A673 (cell line): ENCODE measurements at regions not wholly inside any gene's neighbourhood (a gene's known extent, or its start where the extent isn't known, plus 50 kb on each side); places are given as distances from the start of the nearest gene placed in this dataset.

Source experiments
- BruUV-seq: library from RNA; stranded (reverse); fragments of 400-500 nt; replicated peaks from 2 replicates; lab custom pipeline; 2021; lab: Mats Ljungman, UMichigan
- CTCF ChIA-PET: fragments of 300-600 bp; sonication (Branson Sonifier 250); formaldehyde crosslinking; loops from one replicate; lab custom pipeline; 2022; ENCODE audit warnings: antibody characterized with exemption; lab: Charles Lee
- POLR2A ChIA-PET: fragments of 300-600 bp; sonication (Branson Sonifier 250); formaldehyde crosslinking; loops from one replicate; lab custom pipeline; 2022; ENCODE audit warnings: antibody characterized with exemption; ENCODE audit not compliant: low non-redundant PET; lab: Charles Lee
- DNase-seq: peaks from one replicate; pipeline ENCODE4 v3.0.0-alpha.2; 2015; ENCODE audit warnings: low spot score
- H3K27ac ChIP-seq: fragments of 200-600 bp; sonication (generic); 2 replicates; pipeline ENCODE4 v1.5.1; 2016; ENCODE audit warnings: mixed run types, low read depth, mild to moderate bottlenecking, mixed read lengths, antibody characterized with exemption, low read length; ENCODE audit not compliant: poor library complexity, severe bottlenecking
- H3K27me3 ChIP-seq: fragments of 200-600 bp; sonication (generic); replicated peaks from 2 replicates; pipeline ENCODE4 v1.6.1; 2017; ENCODE audit warnings: mixed run types, low read depth, mild to moderate bottlenecking, mixed read lengths, antibody characterized with exemption, low read length; ENCODE audit not compliant: insufficient read depth, poor library complexity
- H3K36me3 ChIP-seq: fragments of 200-600 bp; sonication (generic); 2 replicates; pipeline ENCODE4 v1.6.1; 2016; ENCODE audit warnings: mixed run types, mild to moderate bottlenecking, mixed read lengths, antibody characterized with exemption, low read length; ENCODE audit not compliant: insufficient read depth, poor library complexity, severe bottlenecking
- H3K4me1 ChIP-seq: fragments of 200-600 bp; sonication (generic); 2 replicates; pipeline ENCODE4 v1.6.1; 2017; ENCODE audit warnings: mixed run types, mild to moderate bottlenecking, mixed read lengths, antibody characterized with exemption, low read length; ENCODE audit not compliant: insufficient read depth, poor library complexity, severe bottlenecking
- H3K4me3 ChIP-seq: fragments of 200-600 bp; sonication (generic); 2 replicates; pipeline ENCODE4 v1.5.1; 2016; ENCODE audit warnings: low read depth, mixed run types, mild to moderate bottlenecking, mixed read lengths, low read length; ENCODE audit not compliant: poor library complexity, severe bottlenecking
- H3K9me3 ChIP-seq: fragments of 200-600 bp; sonication (generic); 2 replicates; pipeline ENCODE4 v1.6.1; 2016; ENCODE audit warnings: mixed run types, low read depth, mild to moderate bottlenecking, mixed read lengths, antibody characterized with exemption, low read length; ENCODE audit not compliant: poor library complexity, severe bottlenecking
- EZH2 ChIP-seq: fragments of 200-600 bp; sonication (generic); IDR thresholded peaks from 2 replicates; pipeline ENCODE4 v1.6.1; 2017; ENCODE audit warnings: borderline replicate concordance, low read depth, mild to moderate bottlenecking, mixed read lengths, antibody characterized with exemption, low read length; ENCODE audit not compliant: poor library complexity, severe bottlenecking
- intact Hi-C: fragments of 100-400 bp; cut with micrococcal nuclease; formaldehyde crosslinking; loops from one replicate; pipeline ENCODE4 v1.10.0; 2022; ENCODE audit not compliant: unreplicated experiment
- TF ChIP-seq, protein P1 (sequence below): fragments of 300-800, 200-600 bp; sonication (generic); conservative IDR thresholded peaks from 2 replicates; pipeline ENCODE4 v1.5.1; 2017; ENCODE audit warnings: low read depth, mild to moderate bottlenecking, antibody characterized with exemption, low read length, moderate library complexity, mixed read lengths

DNA sequence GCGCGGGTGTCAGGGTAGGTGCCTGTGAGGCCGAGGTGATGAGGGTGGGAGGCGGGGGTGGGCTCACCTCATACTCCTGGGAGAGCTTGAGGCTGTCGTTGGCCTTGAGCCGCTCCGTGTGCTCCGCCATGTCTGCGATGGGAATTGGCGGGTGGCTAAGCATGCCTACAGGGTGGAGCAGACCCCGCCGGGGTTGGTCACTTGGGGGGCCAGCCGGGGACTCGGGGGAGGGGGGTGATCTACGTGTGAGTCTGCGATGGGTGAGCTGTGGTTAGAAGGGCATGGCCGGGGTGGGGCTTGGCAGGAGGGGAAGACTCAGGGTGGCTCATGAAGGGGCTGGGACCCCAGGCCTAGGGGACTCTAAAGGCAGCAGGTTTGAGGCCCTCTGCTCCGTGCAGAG lies 125.2 kb downstream of the PTPRS start:
- no peak for DNase-seq
- Histone ChIP-seq H3K27ac (no peak overlapping the region), H3K4me3 (no peak overlapping the region), H3K27me3 (no peaks in the 10 kb centered on the region), H3K4me1 (no peaks in the 10 kb centered on the region), H3K36me3 (peaks cover 95% of the 10 kb centered on the region), H3K9me3 (peaks cover 3% of the 10 kb centered on the region)
- ChIA-PET CTCF (no interaction called here), POLR2A (no interaction called here)
- BruUV-seq: no TSS peak
- TF ChIP-seq EZH2: no peak
- TF ChIP-seq, protein P1, sequence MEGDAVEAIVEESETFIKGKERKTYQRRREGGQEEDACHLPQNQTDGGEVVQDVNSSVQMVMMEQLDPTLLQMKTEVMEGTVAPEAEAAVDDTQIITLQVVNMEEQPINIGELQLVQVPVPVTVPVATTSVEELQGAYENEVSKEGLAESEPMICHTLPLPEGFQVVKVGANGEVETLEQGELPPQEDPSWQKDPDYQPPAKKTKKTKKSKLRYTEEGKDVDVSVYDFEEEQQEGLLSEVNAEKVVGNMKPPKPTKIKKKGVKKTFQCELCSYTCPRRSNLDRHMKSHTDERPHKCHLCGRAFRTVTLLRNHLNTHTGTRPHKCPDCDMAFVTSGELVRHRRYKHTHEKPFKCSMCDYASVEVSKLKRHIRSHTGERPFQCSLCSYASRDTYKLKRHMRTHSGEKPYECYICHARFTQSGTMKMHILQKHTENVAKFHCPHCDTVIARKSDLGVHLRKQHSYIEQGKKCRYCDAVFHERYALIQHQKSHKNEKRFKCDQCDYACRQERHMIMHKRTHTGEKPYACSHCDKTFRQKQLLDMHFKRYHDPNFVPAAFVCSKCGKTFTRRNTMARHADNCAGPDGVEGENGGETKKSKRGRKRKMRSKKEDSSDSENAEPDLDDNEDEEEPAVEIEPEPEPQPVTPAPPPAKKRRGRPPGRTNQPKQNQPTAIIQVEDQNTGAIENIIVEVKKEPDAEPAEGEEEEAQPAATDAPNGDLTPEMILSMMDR: no peak
- intact Hi-C loops: no loop called here

DNA sequence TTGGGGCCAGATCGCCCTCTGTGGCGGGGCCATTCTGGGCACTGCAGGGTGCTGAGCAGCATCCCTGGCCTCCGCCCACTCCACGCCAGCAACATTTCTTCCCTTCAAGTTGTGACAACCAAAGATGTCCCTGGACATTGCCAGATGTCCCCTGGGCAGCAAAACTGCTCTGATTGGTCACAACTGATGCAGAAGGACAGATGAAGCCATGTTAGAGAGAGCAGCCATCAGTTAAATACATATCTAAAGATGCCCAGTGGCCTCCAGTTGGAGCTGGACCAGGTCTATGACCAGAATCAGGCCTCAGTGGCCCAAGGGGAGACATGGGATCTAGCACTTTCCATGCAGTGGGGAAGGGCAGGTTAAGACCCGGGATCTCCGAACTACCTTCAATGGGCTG lies 125.7 kb downstream of the PTPRS start:
- H3K36me3 ChIP-seq: peaks cover 94% of the 10 kb centered on the region
- intact Hi-C loops: no loop called here
- TF ChIP-seq, protein P1: no peak
- TF ChIP-seq EZH2: no peak
- no peak overlapping the region for H3K4me3 ChIP-seq
- H3K4me1 ChIP-seq: no peaks in the 10 kb centered on the region
- H3K27ac ChIP-seq: no peak overlapping the region
- peaks cover 3% of the 10 kb centered on the region for H3K9me3 ChIP-seq
- CTCF ChIA-PET: no interaction called here
- no peaks in the 10 kb centered on the region for H3K27me3 ChIP-seq
- no peak for DNase-seq
- no TSS peak for BruUV-seq
- POLR2A ChIA-PET: no interaction called here

DNA sequence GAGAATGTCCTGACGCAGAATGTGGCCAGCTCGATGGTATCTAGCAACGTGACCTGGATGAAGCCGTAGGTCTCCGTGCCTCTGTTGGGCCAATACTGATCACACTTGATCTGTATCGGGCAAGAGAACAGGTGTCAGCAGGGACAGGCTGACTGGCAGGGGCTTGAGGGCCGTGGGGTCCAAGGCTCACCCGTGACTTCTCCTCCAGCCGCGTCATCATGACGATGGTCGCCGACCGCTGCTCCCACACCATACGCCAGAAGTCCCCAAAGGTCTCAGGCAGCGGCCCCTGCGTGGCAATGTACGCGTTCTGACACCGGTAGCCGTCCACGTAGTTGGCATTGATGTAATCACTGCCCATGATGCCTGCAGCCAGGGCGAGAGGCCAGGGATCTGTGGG lies 126.2 kb downstream of the PTPRS start:
- H3K27ac ChIP-seq: no peak overlapping the region
- ChIA-PET CTCF (no interaction called here), POLR2A (no interaction called here)
- no peaks in the 10 kb centered on the region for H3K27me3 ChIP-seq
- no peaks in the 10 kb centered on the region for H3K4me1 ChIP-seq
- peaks cover 3% of the 10 kb centered on the region for H3K9me3 ChIP-seq
- intact Hi-C loops: no loop called here
- DNase-seq: no peak
- TF ChIP-seq, protein P1: no peak
- no peak for TF ChIP-seq EZH2
- BruUV-seq: no TSS peak
- peaks cover 89% of the 10 kb centered on the region for H3K36me3 ChIP-seq
- H3K4me3 ChIP-seq: no peak overlapping the region
